AG04450 (cell line): ENCODE measurements at regions not wholly inside any gene's neighbourhood (a gene's known extent, or its start where the extent isn't known, plus 50 kb on each side); places are given as distances from the start of the nearest gene placed in this dataset.

Source experiments
- CTCF ChIA-PET: fragments of 300-600, 350-600 bp; formaldehyde crosslinking; extraction: SDS; loops from one replicate; lab custom pipeline; 2022; ENCODE audit warnings: antibody characterized with exemption, inconsistent platforms; lab: Charles Lee
- POLR2A ChIA-PET: fragments of 350-600 bp; formaldehyde crosslinking; extraction: SDS; loops from one replicate; lab custom pipeline; 2021; ENCODE audit warnings: antibody characterized with exemption, inconsistent platforms; lab: Yijun Ruan, JAX
- DNase-seq: peaks from one replicate; pipeline ENCODE4 v3.0.0-alpha.2; 2011; ENCODE audit warnings: low read depth, low spot score
- H3K27ac ChIP-seq: one replicate; pipeline ENCODE4 v1.5.1; 2012; ENCODE audit warnings: low read depth, low read length, control low read depth
- H3K27me3 ChIP-seq: one replicate; pipeline ENCODE4 v1.6.0; 2012; ENCODE audit warnings: low read length; ENCODE audit not compliant: control insufficient read depth, insufficient read depth
- H3K4me3 ChIP-seq: 2 replicates; pipeline ENCODE4 v1.5.1; 2011; ENCODE audit warnings: mild to moderate bottlenecking, low read depth, low read length, control low read depth
- H3K9me3 ChIP-seq: 2 replicates; pipeline ENCODE4 v1.5.1; 2012; ENCODE audit warnings: low read length; ENCODE audit not compliant: control insufficient read depth, insufficient read depth
- CTCF ChIP-seq: IDR thresholded peaks from 2 replicates; pipeline ENCODE4 v1.5.1; 2011; ENCODE audit warnings: low read depth, low read length, control low read depth, inconsistent platforms

- TF ChIP-seq CTCF: no peak
- Histone ChIP-seq H3K27ac (no peak overlapping the region), H3K27me3 (peaks cover 3% of the 10 kb centered on the region), H3K4me3 (no peak overlapping the region), H3K9me3 (no peaks in the 10 kb centered on the region)
- CTCF ChIA-PET: no interaction called here
- POLR2A ChIA-PET: no interaction called here
- no peak for DNase-seq
These were observed 72.2 kb downstream of the PITPNM2 start for GRCh38 chr12:123078531-123079155.

DNA sequence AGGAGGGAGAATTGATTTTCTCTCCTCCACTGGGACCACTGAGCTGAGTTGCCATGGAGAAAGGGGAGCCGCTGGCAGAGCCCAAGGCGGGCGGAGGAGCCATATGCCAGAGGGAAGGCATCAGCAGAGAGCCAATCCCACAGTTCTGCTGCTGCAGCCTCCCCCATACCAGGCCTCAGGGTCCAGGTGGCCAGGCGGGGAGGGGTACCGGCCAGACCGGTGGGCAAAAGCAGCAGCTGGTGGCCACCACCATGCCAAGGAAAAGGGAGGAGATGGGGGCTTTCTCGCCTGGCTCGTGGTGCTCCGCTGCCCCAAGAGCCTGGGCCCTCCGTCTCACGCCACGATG is 72.8 kb downstream of the PITPNM2 start:
- H3K27ac ChIP-seq: no peak overlapping the region
- H3K27me3 ChIP-seq: peaks cover 3% of the 10 kb centered on the region
- H3K4me3 ChIP-seq: no peak overlapping the region
- ChIA-PET CTCF (no interaction called here), POLR2A (no interaction called here)
- no peak for DNase-seq
- TF ChIP-seq CTCF: no peak
- H3K9me3 ChIP-seq: no peaks in the 10 kb centered on the region

DNA sequence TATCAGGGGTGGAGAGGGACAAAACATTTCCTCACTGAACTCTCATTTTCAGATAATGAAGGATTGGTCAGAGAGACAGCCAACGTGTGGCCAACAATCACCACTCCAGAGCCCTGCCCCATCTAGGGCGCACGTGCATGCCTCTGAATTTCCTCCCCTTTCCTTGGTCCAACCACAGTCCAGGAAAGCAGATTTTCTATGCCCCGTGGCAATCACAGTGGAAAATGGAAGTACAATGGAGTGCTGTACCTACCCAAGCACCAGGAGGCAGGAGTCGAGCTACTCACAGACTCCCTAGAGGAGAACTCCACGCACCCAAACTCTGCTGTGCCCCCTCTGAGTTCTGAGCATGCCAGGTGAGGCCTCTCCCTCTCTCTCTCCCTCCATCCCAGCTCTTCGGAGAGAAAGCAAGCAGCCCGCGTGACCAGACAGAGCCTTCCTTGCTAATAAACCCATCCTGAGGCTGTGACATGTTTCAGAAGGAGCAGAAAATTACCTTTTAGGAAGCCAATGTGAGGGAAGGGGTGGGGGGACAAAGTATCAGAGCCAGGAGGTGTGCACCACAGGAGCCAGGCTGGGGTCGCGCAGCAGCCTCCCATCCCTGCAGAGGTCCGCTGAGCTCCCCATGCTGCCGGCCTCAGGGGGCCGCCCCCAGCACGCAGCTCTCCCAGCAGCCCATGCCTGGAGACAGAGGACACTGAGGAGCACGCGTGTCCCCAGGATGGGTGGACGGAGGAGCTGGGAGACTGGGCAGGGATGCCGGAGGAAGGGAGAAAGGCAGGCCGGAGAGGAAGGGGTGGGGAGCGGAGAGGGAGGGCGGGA is 73.4 kb downstream of the PITPNM2 start:
- DNase-seq: no peak
- Histone ChIP-seq H3K9me3 (no peaks in the 10 kb centered on the region), H3K4me3 (no peak overlapping the region), H3K27ac (no peak overlapping the region), H3K27me3 (peaks cover 3% of the 10 kb centered on the region)
- ChIA-PET CTCF (no interaction called here), POLR2A (no interaction called here)
- no peak for TF ChIP-seq CTCF

GRCh38 chr12:123076604-123077297 is 74.1 kb downstream of the PITPNM2 start:
- Histone ChIP-seq H3K27ac (no peak overlapping the region), H3K27me3 (peaks cover 3% of the 10 kb centered on the region), H3K4me3 (no peak overlapping the region), H3K9me3 (no peaks in the 10 kb centered on the region)
- POLR2A ChIA-PET: no interaction called here
- CTCF ChIA-PET: no interaction called here
- no peak for TF ChIP-seq CTCF
- no peak for DNase-seq
